GM10266 (cell line): ENCODE measurements at regions not wholly inside any gene's neighbourhood (a gene's known extent, or its start where the extent isn't known, plus 50 kb on each side); places are given as distances from the start of the nearest gene placed in this dataset.

ENCODE experiments used
- DNase-seq: peaks from one replicate; pipeline ENCODE4 v3.0.0; 2012; ENCODE audit errors: extremely low spot score
- TF ChIP-seq, protein P1 (sequence below): IDR thresholded peaks from 2 replicates; pipeline ENCODE4 v1.5.1; 2012; ENCODE audit warnings: mild to moderate bottlenecking, low read depth; ENCODE audit not compliant: control insufficient read depth, insufficient read depth; ENCODE audit errors: missing control alignments

DNA sequence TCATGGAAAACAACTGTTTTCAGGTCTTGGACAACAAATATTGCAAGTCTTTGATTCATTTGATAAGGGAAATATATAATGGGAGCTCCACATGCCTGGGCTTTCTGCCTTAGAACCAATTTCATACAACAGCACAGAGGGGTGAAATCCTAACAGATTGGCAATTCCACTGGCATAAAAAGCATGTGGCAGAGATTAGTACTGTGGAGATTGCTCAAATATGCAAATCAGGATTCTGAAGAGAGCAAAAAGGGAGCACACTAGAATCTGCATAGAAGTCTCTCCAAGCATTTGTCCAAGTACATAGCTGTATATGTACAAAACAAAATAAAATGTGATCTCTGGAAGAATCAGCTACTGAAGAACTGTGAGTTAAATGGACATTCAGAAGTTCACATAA, 312.9 kb upstream of the SLITRK5 start:
- DNase-seq = no peak
- TF ChIP-seq, protein P1, sequence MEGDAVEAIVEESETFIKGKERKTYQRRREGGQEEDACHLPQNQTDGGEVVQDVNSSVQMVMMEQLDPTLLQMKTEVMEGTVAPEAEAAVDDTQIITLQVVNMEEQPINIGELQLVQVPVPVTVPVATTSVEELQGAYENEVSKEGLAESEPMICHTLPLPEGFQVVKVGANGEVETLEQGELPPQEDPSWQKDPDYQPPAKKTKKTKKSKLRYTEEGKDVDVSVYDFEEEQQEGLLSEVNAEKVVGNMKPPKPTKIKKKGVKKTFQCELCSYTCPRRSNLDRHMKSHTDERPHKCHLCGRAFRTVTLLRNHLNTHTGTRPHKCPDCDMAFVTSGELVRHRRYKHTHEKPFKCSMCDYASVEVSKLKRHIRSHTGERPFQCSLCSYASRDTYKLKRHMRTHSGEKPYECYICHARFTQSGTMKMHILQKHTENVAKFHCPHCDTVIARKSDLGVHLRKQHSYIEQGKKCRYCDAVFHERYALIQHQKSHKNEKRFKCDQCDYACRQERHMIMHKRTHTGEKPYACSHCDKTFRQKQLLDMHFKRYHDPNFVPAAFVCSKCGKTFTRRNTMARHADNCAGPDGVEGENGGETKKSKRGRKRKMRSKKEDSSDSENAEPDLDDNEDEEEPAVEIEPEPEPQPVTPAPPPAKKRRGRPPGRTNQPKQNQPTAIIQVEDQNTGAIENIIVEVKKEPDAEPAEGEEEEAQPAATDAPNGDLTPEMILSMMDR = no peak

GRCh38 chr13:87361216-87361615, 310.0 kb upstream of the SLITRK5 start:
- TF ChIP-seq, protein P1 = no peak
- DNase-seq = no peak

GRCh38 chr13:87368639-87369038, 302.5 kb upstream of the SLITRK5 start:
- TF ChIP-seq, protein P1 = no peak
- DNase-seq = no peak

- no peak for DNase-seq
Observed at GRCh38 chr13:87376081-87376480, 295.1 kb upstream of the SLITRK5 start.

GRCh38 chr13:87384099-87384498, 287.1 kb upstream of the SLITRK5 start:
- TF ChIP-seq, protein P1 = no peak
- no peak for DNase-seq

More at GRCh38 chr13:87376081-87376480, 295.1 kb upstream of the SLITRK5 start:
- TF ChIP-seq, protein P1 = no peak

DNA sequence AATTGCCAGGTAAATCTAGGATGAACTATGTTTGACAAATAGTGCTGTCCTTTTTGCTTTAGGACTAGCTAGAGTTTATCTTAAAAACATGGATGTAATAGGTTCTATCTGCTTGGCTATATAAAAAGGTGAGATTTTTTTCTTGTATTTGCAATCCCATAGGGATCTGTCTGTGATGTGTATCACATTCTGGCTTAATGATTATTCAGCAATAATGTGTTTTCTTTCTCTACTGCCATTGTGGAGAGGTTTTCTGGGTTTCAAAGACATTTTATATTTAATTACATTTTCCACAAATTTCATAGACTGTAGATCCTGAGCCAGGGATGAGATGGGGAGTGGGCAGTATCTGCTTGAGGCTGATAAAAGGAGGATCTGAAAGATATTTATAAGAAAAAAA, 277.8 kb upstream of the SLITRK5 start:
- DNase-seq = no peak
- TF ChIP-seq, protein P1 = no peak

DNA sequence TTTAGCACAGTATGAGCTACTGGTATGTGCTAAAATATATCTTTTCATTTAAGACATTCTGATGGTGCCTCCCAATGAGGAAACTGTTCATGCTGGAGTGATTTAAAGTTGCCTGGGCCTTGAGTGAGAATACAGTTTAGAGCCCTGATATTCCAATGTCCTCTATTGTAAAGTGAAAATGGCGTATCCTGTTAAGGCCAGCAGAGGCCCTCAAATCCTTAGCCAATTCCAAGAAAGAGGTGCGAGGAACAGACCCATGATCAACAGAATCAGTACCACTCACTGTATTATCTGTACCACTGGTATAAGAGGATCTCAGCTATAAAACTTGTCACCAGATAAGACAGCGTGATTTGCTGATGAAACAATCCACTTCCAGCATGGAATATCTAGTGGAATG, 273.1 kb upstream of the SLITRK5 start:
- TF ChIP-seq, protein P1 = no peak
- no peak for DNase-seq
